Trophoblast cell (in vitro differentiated cells and primary cell): ENCODE measurements at regions not wholly inside any gene's neighbourhood (a gene's known extent, or its start where the extent isn't known, plus 50 kb on each side); places are given as distances from the start of the nearest gene placed in this dataset.

Experiments
- DNase-seq, 2 donors: peaks; one replicate each; pipeline ENCODE4 v3.0.0-alpha.2; 2016
- H2AFZ ChIP-seq: 2 replicates; pipeline ENCODE4 v1.6.1; 2013; ENCODE audit warnings: low read length, moderate library complexity, mild to moderate bottlenecking; ENCODE audit not compliant: insufficient read depth, poor library complexity
- H2AK5ac ChIP-seq: 2 replicates; pipeline ENCODE4 v1.6.1; 2013; ENCODE audit warnings: mild to moderate bottlenecking, low read length
- H2BK120ac ChIP-seq: 2 replicates; pipeline ENCODE4 v1.6.1; 2013; ENCODE audit warnings: low read length, mild to moderate bottlenecking, moderate library complexity; ENCODE audit not compliant: insufficient read depth, poor library complexity
- H2BK12ac ChIP-seq: 2 replicates; pipeline ENCODE4 v1.6.1; 2013; ENCODE audit warnings: mild to moderate bottlenecking, low read length, moderate library complexity
- H2BK5ac ChIP-seq: 2 replicates; pipeline ENCODE4 v1.6.1; 2013; ENCODE audit warnings: low read length, low read depth, moderate library complexity, mild to moderate bottlenecking; ENCODE audit not compliant: poor library complexity
- H3K14ac ChIP-seq: 2 replicates; pipeline ENCODE4 v1.6.1; 2013; ENCODE audit warnings: mild to moderate bottlenecking, low read length
- H3K18ac ChIP-seq: 2 replicates; pipeline ENCODE4 v1.6.1; 2013; ENCODE audit warnings: mild to moderate bottlenecking, low read length
- H3K23ac ChIP-seq: 2 replicates; pipeline ENCODE4 v1.6.1; 2013; ENCODE audit warnings: low read length
- H3K27ac ChIP-seq: 2 replicates; pipeline ENCODE4 v1.5.1; 2013; ENCODE audit warnings: low read depth, mild to moderate bottlenecking, inconsistent platforms, low read length, moderate library complexity
- H3K27me3 ChIP-seq: 2 replicates; pipeline ENCODE4 v1.6.1; 2013; ENCODE audit warnings: inconsistent platforms, mild to moderate bottlenecking, low read length, moderate library complexity; ENCODE audit not compliant: insufficient read depth
- H3K36me3 ChIP-seq, 2 experiments: 1 replicate in 1 of 2; 2 replicates in 1 of 2; pipeline ENCODE4 v1.6.1; 2013; ENCODE audit warnings: low read length in 2 of 2, mild to moderate bottlenecking in 2 of 2, moderate library complexity in 1 of 2; ENCODE audit not compliant: insufficient read depth in 2 of 2, control insufficient read depth in 1 of 2
- H3K4ac ChIP-seq: 2 replicates; pipeline ENCODE4 v1.6.1; 2013; ENCODE audit warnings: low read depth, mild to moderate bottlenecking, low read length, moderate library complexity
- H3K4me1 ChIP-seq, 2 experiments: 1 replicate in 1 of 2; 2 replicates in 1 of 2; pipeline ENCODE4 v1.6.1; 2013; ENCODE audit warnings: low read length in 2 of 2, mild to moderate bottlenecking in 2 of 2, moderate library complexity in 1 of 2; ENCODE audit not compliant: insufficient read depth in 2 of 2, control insufficient read depth in 1 of 2
- H3K4me2 ChIP-seq: 2 replicates; pipeline ENCODE4 v1.6.1; 2013; ENCODE audit warnings: inconsistent platforms, mild to moderate bottlenecking, low read length, moderate library complexity
- H3K4me3 ChIP-seq: 2 replicates; pipeline ENCODE4 v1.5.1; 2013; ENCODE audit warnings: mild to moderate bottlenecking, low read depth, low read length, inconsistent platforms
- H3K79me1 ChIP-seq: one replicate; pipeline ENCODE4 v1.6.1; 2013; ENCODE audit warnings: low read length
- H3K79me2 ChIP-seq: 2 replicates; pipeline ENCODE4 v1.6.1; 2013; ENCODE audit warnings: low read length, mild to moderate bottlenecking; ENCODE audit not compliant: control insufficient read depth, insufficient read depth, poor library complexity
- H3K9ac ChIP-seq: 2 replicates; pipeline ENCODE4 v1.6.1; 2013; ENCODE audit warnings: mild to moderate bottlenecking, low read length
- H3K9me3 ChIP-seq: 2 replicates; pipeline ENCODE4 v1.6.1; 2013; ENCODE audit warnings: low read depth, mild to moderate bottlenecking, control low read depth, inconsistent platforms, low read length; ENCODE audit not compliant: insufficient read depth
- H4K12ac ChIP-seq: 2 replicates; pipeline ENCODE4 v1.6.1; 2013; ENCODE audit warnings: low read depth, mild to moderate bottlenecking, low read length, moderate library complexity
- H4K8ac ChIP-seq: 2 replicates; pipeline ENCODE4 v1.6.1; 2013; ENCODE audit warnings: low read depth, mild to moderate bottlenecking, low read length, moderate library complexity
- H4K91ac ChIP-seq: one replicate; pipeline ENCODE4 v1.6.1; 2013; ENCODE audit warnings: low read depth, mild to moderate bottlenecking, low read length, moderate library complexity
- WGBS: extraction: QIAGEN DNeasy Blood & Tissue Kit; methylation state at CpG from one replicate; pipeline ENCODE4 v1.1.7; 2013; ENCODE audit warnings: missing lambda C conversion rate; ENCODE audit not compliant: insufficient read length, insufficient coverage; ENCODE audit errors: extremely low coverage; 5-methylcytosine and 5-hydroxymethylcytosine counted together

- H2AFZ ChIP-seq: no peak overlapping the region
- no peak overlapping the region for H2AK5ac ChIP-seq
- H3K18ac ChIP-seq: no peak overlapping the region
- no CpG with 5 or more reads among the region's 3 CpGs for WGBS
- H3K79me2 ChIP-seq: no peaks in the 10 kb centered on the region
- DNase-seq: no peak
- H4K8ac ChIP-seq: no peak overlapping the region
- H4K91ac ChIP-seq: no peak overlapping the region
- H3K4me2 ChIP-seq: no peak overlapping the region
- no peaks in the 10 kb centered on the region for H3K79me1 ChIP-seq
- H4K12ac ChIP-seq: no peak overlapping the region
- peaks cover 3 to 6% of the 10 kb centered on the region in 2 experiments for H3K4me1 ChIP-seq
- H3K14ac ChIP-seq: no peak overlapping the region
- no peaks in the 10 kb centered on the region for H3K27me3 ChIP-seq
- H3K9ac ChIP-seq: no peak overlapping the region
- H3K9me3 ChIP-seq: no peaks in the 10 kb centered on the region
- no peak overlapping the region for H3K27ac ChIP-seq
- H2BK12ac ChIP-seq: no peak overlapping the region
- H3K23ac ChIP-seq: no peak overlapping the region
- H3K4ac ChIP-seq: no peak overlapping the region
- H2BK5ac ChIP-seq: no peak overlapping the region
- H3K36me3 ChIP-seq: no peaks in the 10 kb centered on the region
- H2BK120ac ChIP-seq: no peak overlapping the region
- H3K4me3 ChIP-seq: no peak overlapping the region
Observed at GRCh38 chr6:20328924-20329300, 72.8 kb upstream of the E2F3 start.

- Histone ChIP-seq H3K9ac (no peak overlapping the region), H3K4me2 (no peak overlapping the region), H3K79me1 (no peaks in the 10 kb centered on the region), H3K14ac (no peak overlapping the region), H2BK120ac (no peak overlapping the region), H2AK5ac (no peak overlapping the region), H3K4me3 (no peak overlapping the region), H2BK12ac (no peak overlapping the region), H3K4ac (no peak overlapping the region), H3K36me3 (no peaks in the 10 kb centered on the region), H3K4me1 (peaks cover 3 to 6% of the 10 kb centered on the region in 2 experiments), H3K27me3 (no peaks in the 10 kb centered on the region), H2AFZ (no peak overlapping the region), H3K79me2 (no peaks in the 10 kb centered on the region), H4K12ac (no peak overlapping the region), H3K18ac (no peak overlapping the region), H3K27ac (no peak overlapping the region), H4K91ac (no peak overlapping the region), H3K23ac (no peak overlapping the region), H4K8ac (no peak overlapping the region), H2BK5ac (no peak overlapping the region), H3K9me3 (no peaks in the 10 kb centered on the region)
- no peak for DNase-seq
- no CpG with 5 or more reads among the region's 3 CpGs for WGBS
Observed at GRCh38 chr6:20331042-20331441, 70.6 kb upstream of the E2F3 start.

GRCh38 chr6:20331625-20332024 is 70.1 kb upstream of the E2F3 start:
- no peak overlapping the region for H2BK5ac ChIP-seq
- no peak for DNase-seq
- no peak overlapping the region for H4K91ac ChIP-seq
- H3K14ac ChIP-seq: no peak overlapping the region
- no peaks in the 10 kb centered on the region for H3K79me2 ChIP-seq
- no peak overlapping the region for H4K12ac ChIP-seq
- no peak overlapping the region for H2BK12ac ChIP-seq
- no peak overlapping the region for H3K4me2 ChIP-seq
- no peak overlapping the region for H3K4ac ChIP-seq
- no peak overlapping the region for H3K18ac ChIP-seq
- H3K27me3 ChIP-seq: no peaks in the 10 kb centered on the region
- WGBS: no CpG with 5 or more reads among the region's 5 CpGs
- no peak overlapping the region for H3K4me3 ChIP-seq
- H3K23ac ChIP-seq: no peak overlapping the region
- no peak overlapping the region for H2AFZ ChIP-seq
- H3K9me3 ChIP-seq: no peaks in the 10 kb centered on the region
- H2BK120ac ChIP-seq: no peak overlapping the region
- H3K36me3 ChIP-seq: no peaks in the 10 kb centered on the region
- no peak overlapping the region for H2AK5ac ChIP-seq
- H3K79me1 ChIP-seq: no peaks in the 10 kb centered on the region
- H3K9ac ChIP-seq: no peak overlapping the region
- H4K8ac ChIP-seq: no peak overlapping the region
- H3K4me1 ChIP-seq: peaks cover 3 to 6% of the 10 kb centered on the region in 2 experiments
- no peak overlapping the region for H3K27ac ChIP-seq

GRCh38 chr6:20332441-20333006 is 69.2 kb upstream of the E2F3 start:
- Histone ChIP-seq H3K18ac (no peak overlapping the region), H3K79me1 (no peaks in the 10 kb centered on the region), H3K9ac (no peak overlapping the region), H3K79me2 (no peaks in the 10 kb centered on the region), H3K36me3 (no peaks in the 10 kb centered on the region), H3K4me2 (no peak overlapping the region), H3K9me3 (no peaks in the 10 kb centered on the region), H3K27me3 (no peaks in the 10 kb centered on the region), H3K23ac (no peak overlapping the region), H4K8ac (no peak overlapping the region), H2BK12ac (no peak overlapping the region), H3K4me1 (peaks cover 3 to 6% of the 10 kb centered on the region in 2 experiments), H2BK120ac (no peak overlapping the region), H2AFZ (no peak overlapping the region), H3K14ac (no peak overlapping the region), H3K27ac (no peak overlapping the region), H4K12ac (no peak overlapping the region), H3K4ac (no peak overlapping the region), H4K91ac (no peak overlapping the region), H3K4me3 (no peak overlapping the region), H2BK5ac (no peak overlapping the region), H2AK5ac (no peak overlapping the region)
- no peak for DNase-seq
- WGBS: no CpG with 5 or more reads among the region's 1 CpG
